H1 (cell line): ENCODE measurements at regions not wholly inside any gene's neighbourhood (a gene's known extent, or its start where the extent isn't known, plus 50 kb on each side); places are given as distances from the start of the nearest gene placed in this dataset.

ENCODE experiments used
- CTCF ChIA-PET: fragments of 300-600 bp; sonication (Branson Sonifier 250); formaldehyde crosslinking; loops from one replicate; lab custom pipeline; 2021; ENCODE audit not compliant: partially characterized antibody; lab: Charles Lee
- POLR2A ChIA-PET: fragments of 300-600 bp; sonication (Branson Sonifier 250); formaldehyde crosslinking; loops from one replicate; lab custom pipeline; 2021; ENCODE audit warnings: inconsistent platforms; ENCODE audit not compliant: partially characterized antibody; lab: Charles Lee
- DNase-seq, 2 experiments: peaks; one replicate each; pipeline versions ENCODE4 v3.0.0 to v3.0.0-alpha.2; 2010 to 2022; ENCODE audit warnings: low spot score in 2 of 2, low read depth in 1 of 2, mixed read lengths in 1 of 2
- FAIRE-seq: peaks from 2 replicates; lab custom pipeline; 2011; peaks lifted over from hg19 to GRCh38; lab: Jason Lieb, UNC
- H2AFZ ChIP-seq: 2 replicates; pipeline ENCODE4 v1.8.1; 2012; ENCODE audit warnings: low read length, inconsistent platforms
- H2AK5ac ChIP-seq: 2 replicates; pipeline ENCODE4 v1.6.1; 2013; ENCODE audit warnings: low read depth, low read length
- H2BK120ac ChIP-seq: replicated peaks from 2 replicates; pipeline ENCODE3; 2013; ENCODE audit warnings: low read depth, low read length, inconsistent platforms
- H2BK12ac ChIP-seq: 2 replicates; pipeline ENCODE4 v1.6.1; 2013; ENCODE audit warnings: low read depth, low read length
- H2BK15ac ChIP-seq: 2 replicates; pipeline ENCODE4 v1.6.1; 2013; ENCODE audit warnings: low read length
- H2BK20ac ChIP-seq: 2 replicates; pipeline ENCODE4 v1.6.1; 2013; ENCODE audit warnings: low read length
- H2BK5ac ChIP-seq: 2 replicates; pipeline ENCODE4 v1.6.1; 2013; ENCODE audit warnings: low read depth, low read length
- H3K14ac ChIP-seq: 2 replicates; pipeline ENCODE4 v1.6.1; 2013; ENCODE audit warnings: inconsistent platforms; ENCODE audit not compliant: insufficient read length
- H3K18ac ChIP-seq: 2 replicates; pipeline ENCODE4 v1.6.1; 2013; ENCODE audit warnings: low read length; ENCODE audit errors: extremely low read depth
- H3K23ac ChIP-seq: 2 replicates; pipeline ENCODE4 v1.6.1; 2013; ENCODE audit warnings: inconsistent platforms; ENCODE audit not compliant: insufficient read length
- H3K23me2 ChIP-seq: 2 replicates; pipeline ENCODE4 v1.6.1; 2013; ENCODE audit warnings: low read depth, low read length
- H3K27ac ChIP-seq: 2 replicates; pipeline ENCODE4 v1.6.1; 2011; ENCODE audit warnings: low read depth, low read length, inconsistent platforms
- H3K27me3 ChIP-seq, 4 experiments: replicated peaks in 1 of 4; 1 replicate in 1 of 4; 2 replicates in 3 of 4; pipeline versions ENCODE4 v1.6.1 to v1.8.1; 2011 to 2013; ENCODE audit warnings: low read length in 3 of 4, mild to moderate bottlenecking in 3 of 4, inconsistent platforms in 2 of 4, mixed read lengths in 2 of 4, moderate library complexity in 1 of 4; ENCODE audit not compliant: control insufficient read depth in 3 of 4, insufficient read depth in 3 of 4; ENCODE audit errors: extremely low read depth in 1 of 4
- H3K36me3 ChIP-seq, 4 experiments: 2 replicates each; pipeline versions ENCODE4 v1.6.1 to v1.8.1; 2011 to 2013; ENCODE audit warnings: mild to moderate bottlenecking in 4 of 4, low read length in 3 of 4, moderate library complexity in 2 of 4, control low read depth in 1 of 4, inconsistent platforms in 1 of 4; ENCODE audit not compliant: insufficient read depth in 4 of 4, control insufficient read depth in 2 of 4
- H3K4ac ChIP-seq: replicated peaks from 2 replicates; pipeline ENCODE3; 2013; ENCODE audit warnings: low read length, low read depth, mixed read lengths, inconsistent platforms; ENCODE audit not compliant: insufficient read length
- H3K4me1 ChIP-seq, 4 experiments: replicated peaks in 1 of 4; 1 replicate in 1 of 4; 2 replicates in 3 of 4; pipeline versions ENCODE4 v1.6.1 to v1.8.1; 2011 to 2013; ENCODE audit warnings: low read length in 3 of 4, inconsistent platforms in 2 of 4, mixed read lengths in 1 of 4; ENCODE audit not compliant: insufficient read depth in 4 of 4, control insufficient read depth in 3 of 4
- H3K4me2 ChIP-seq, 2 experiments: 2 replicates each; pipeline versions ENCODE4 v1.6.1 to v1.8.1; 2011 to 2013; ENCODE audit warnings: low read depth in 2 of 2, low read length in 2 of 2, control low read depth in 1 of 2, inconsistent platforms in 1 of 2, mild to moderate bottlenecking in 1 of 2; ENCODE audit not compliant: insufficient read depth in 1 of 2
- H3K4me3 ChIP-seq, 4 experiments: fragments of 200-600, 300-600 bp in 1 of 4; sonication (generic), shearing (Covaris generic), sonication (Bioruptor Twin) in 1 of 4; 2 replicates each; pipeline versions ENCODE4 v1.5.1 to v1.8.1; 2011 to 2016; ENCODE audit warnings: low read length in 4 of 4, low read depth in 3 of 4, control low read depth in 2 of 4, inconsistent platforms in 2 of 4, mild to moderate bottlenecking in 2 of 4, mixed read lengths in 1 of 4, moderate library complexity in 1 of 4; ENCODE audit not compliant: insufficient read depth in 2 of 4; ENCODE audit errors: extremely low read depth in 1 of 4
- H3K56ac ChIP-seq: replicated peaks from 2 replicates; pipeline ENCODE3; 2013; ENCODE audit warnings: low read depth, mild to moderate bottlenecking, mixed read lengths, low read length, inconsistent platforms; ENCODE audit not compliant: insufficient read length
- H3K79me1 ChIP-seq: 2 replicates; pipeline ENCODE4 v1.6.1; 2013; ENCODE audit warnings: low read depth, low read length, control low read depth
- H3K79me2 ChIP-seq, 2 experiments: 2 replicates each; pipeline versions ENCODE4 v1.6.1 to v1.8.1; 2012 to 2013; ENCODE audit warnings: low read length in 2 of 2, mild to moderate bottlenecking in 2 of 2, inconsistent platforms in 1 of 2; ENCODE audit not compliant: insufficient read depth in 2 of 2, control insufficient read depth in 1 of 2
- H3K9ac ChIP-seq, 4 experiments: replicated peaks in 1 of 4; 1 replicate in 1 of 4; 2 replicates in 3 of 4; pipeline versions ENCODE4 v1.6.1 to v1.8.1; 2011 to 2013; ENCODE audit warnings: low read depth in 3 of 4, low read length in 3 of 4, control low read depth in 2 of 4, mild to moderate bottlenecking in 2 of 4, moderate library complexity in 2 of 4, inconsistent platforms in 1 of 4; ENCODE audit errors: extremely low read depth in 1 of 4
- H3K9me3 ChIP-seq, 2 experiments: 2 replicates each; pipeline versions ENCODE4 v1.6.1 to v1.8.1; 2012 to 2013; ENCODE audit warnings: mild to moderate bottlenecking in 2 of 2, moderate library complexity in 2 of 2, control low read depth in 1 of 2, inconsistent platforms in 1 of 2, low read depth in 1 of 2, low read length in 1 of 2, mixed read lengths in 1 of 2; ENCODE audit not compliant: insufficient read depth in 2 of 2
- H4K20me1 ChIP-seq, 2 experiments: replicated peaks in 1 of 2; 2 replicates each; pipeline versions ENCODE3 to v1.8.1; 2011 to 2013; ENCODE audit warnings: inconsistent platforms in 2 of 2, low read length in 2 of 2, mild to moderate bottlenecking in 1 of 2; ENCODE audit not compliant: insufficient read depth in 2 of 2, control insufficient read depth in 1 of 2
- H4K5ac ChIP-seq: 2 replicates; pipeline ENCODE4 v1.6.1; 2013; ENCODE audit warnings: low read length, low read depth, mixed read lengths, inconsistent platforms; ENCODE audit not compliant: insufficient read length
- H4K8ac ChIP-seq: 2 replicates; pipeline ENCODE4 v1.8.0; 2013; ENCODE audit warnings: mild to moderate bottlenecking, moderate library complexity, low read length, inconsistent platforms; ENCODE audit not compliant: insufficient read depth; ENCODE audit errors: extremely low read depth
- H4K91ac ChIP-seq: replicated peaks from 2 replicates; pipeline ENCODE3; 2013; ENCODE audit warnings: low read length, mixed read lengths, inconsistent platforms; ENCODE audit not compliant: insufficient read length
- BCL11A ChIP-seq, 2 experiments: IDR thresholded peaks; one replicate each; pipeline ENCODE4 v1.6.1; 2011; ENCODE audit warnings: low read depth in 2 of 2, low read length in 2 of 2, mild to moderate bottlenecking in 2 of 2
- CTCF ChIP-seq, 3 experiments: IDR thresholded peaks; 1 replicate in 2 of 3; 2 replicates in 1 of 3; pipeline versions ENCODE4 v1.5.1 to v1.6.1; 2011; ENCODE audit warnings: low read length in 3 of 3, mild to moderate bottlenecking in 3 of 3, inconsistent platforms in 2 of 3, low read depth in 1 of 3, moderate library complexity in 1 of 3; ENCODE audit not compliant: insufficient read depth in 1 of 3; ENCODE audit errors: control extremely low read depth in 1 of 3
- GTF2F1 ChIP-seq: IDR thresholded peaks from 2 replicates; pipeline ENCODE4 v1.6.1; 2012; ENCODE audit warnings: low read depth, low read length, improper control_type of control experiment, borderline replicate concordance
- WGBS, 2 experiments: shearing (Covaris generic) in 1 of 2; methylation state at CpG; one replicate each; pipeline versions ENCODE4 v1.1.6 to v1.1.7; 2013 to 2015; ENCODE audit warnings: low lambda C conversion rate in 2 of 2, mixed read lengths in 2 of 2, inconsistent platforms in 1 of 2, low coverage in 1 of 2, missing lambda C conversion rate in 1 of 2; ENCODE audit not compliant: insufficient replicate concordance in 2 of 2, insufficient coverage in 1 of 2, insufficient read length in 1 of 2; ENCODE audit errors: extremely low coverage in 1 of 2, missing lambda C conversion rate in 1 of 2; 5-methylcytosine and 5-hydroxymethylcytosine counted together

GRCh38 chr15:69592954-69593353, 140.3 kb downstream of the RPLP1 start:
- WGBS, 2 experiments, result 85% methylated on average over 2 of the region's 2 CpGs; no CpG with 5 or more reads in 1 of the 2 experiments
- Histone ChIP-seq H4K8ac (no peak overlapping the region), H3K79me2 (no peaks in the 10 kb centered on the region), H3K18ac (no peak overlapping the region), H2BK15ac (no peak overlapping the region), H2BK12ac (no peak overlapping the region), H3K4ac (no peak overlapping the region), H3K4me1 (no peaks in the 10 kb centered on the region), H3K4me3 (no peak overlapping the region), H4K91ac (no peak overlapping the region), H3K23ac (no peak overlapping the region), H3K9ac (no peak overlapping the region), H2BK120ac (no peak overlapping the region), H4K20me1 (no peaks in the 10 kb centered on the region), H3K56ac (no peak overlapping the region), H3K27me3 (no peaks in the 10 kb centered on the region), H3K9me3 (no peaks in the 10 kb centered on the region), H2AK5ac (no peak overlapping the region), H4K5ac (no peak overlapping the region), H3K36me3 (no peaks in the 10 kb centered on the region), H2AFZ (no peak overlapping the region), H2BK5ac (no peak overlapping the region), H3K4me2 (no peak overlapping the region), H3K23me2 (peaks cover 2% of the 10 kb centered on the region; the same call in 1 of the 2 replicates), H3K14ac (no peak overlapping the region), H3K79me1 (no peaks in the 10 kb centered on the region), H2BK20ac (no peak overlapping the region), H3K27ac (no peak overlapping the region)
- TF ChIP-seq CTCF (IDR thresholded peaks at IDR 0.05; ENCODE audit: control extremely low read depth in 1 of 3, insufficient read depth in 1 of 3, low read depth in 1 of 3, low read length in 3 of 3) (peak in 1 of 3 experiments; percentile 15; a peak in 1 of 4 replicates), GTF2F1 (no peak), BCL11A (IDR thresholded peaks at IDR 0.05; ENCODE audit: low read depth in 2 of 2, low read length in 2 of 2) (no peak)
- FAIRE-seq, result no peak
- ChIA-PET POLR2A (no interaction called here), CTCF (interaction anchor here (1.1 to 2.0 kb wide), 4 partner anchors 9 to 17 kb away, joined by 3 to 11 read pairs (median 4); no protein-coding TSS in a partner anchor)
- no peak for DNase-seq
